ENCODE measurements at regions not wholly inside any gene's neighbourhood (a gene's known extent, or its start where the extent isn't known, plus 50 kb on each side); places are given as distances from the start of the nearest gene placed in this dataset.
"Not testable (repeated sequence)": the region's sequence is repeated elsewhere in the genome, so short reads cannot be mapped to it uniquely, and the experiment has no call there.

DNA sequence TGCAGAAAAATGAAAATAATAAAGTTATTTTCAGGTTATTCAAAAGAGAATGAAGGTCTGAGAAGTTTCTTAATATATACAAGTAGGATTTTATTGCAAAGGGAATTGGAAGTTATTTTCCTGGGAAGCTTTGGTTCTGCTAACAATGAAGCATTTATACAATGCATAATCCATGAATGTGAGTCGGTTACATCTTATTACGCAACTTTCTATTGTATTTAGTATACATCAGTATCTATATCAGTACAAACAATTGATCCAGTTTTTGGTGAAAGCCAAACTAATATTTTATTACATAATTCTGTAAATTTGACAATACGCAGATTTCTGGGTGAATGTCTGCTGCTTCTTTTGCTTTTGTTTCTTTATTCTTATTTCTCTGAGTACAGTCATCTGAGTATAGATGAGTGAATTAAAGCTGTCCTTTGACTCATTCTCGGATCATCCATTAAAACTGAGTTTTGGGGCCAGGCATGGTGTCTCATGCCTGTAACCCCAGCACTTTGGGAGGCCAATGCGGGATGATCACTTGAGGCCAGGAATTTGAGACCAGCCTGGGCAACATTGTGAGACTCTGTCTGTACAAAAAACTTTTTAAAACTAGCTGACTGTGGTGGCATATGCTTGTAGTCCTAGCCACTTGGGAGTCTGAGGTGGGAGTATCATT, 108.5 kb downstream of the SOCS6 start:
- peaks cover 0 to 4% of the 10 kb centered on the region in 2 donors for H3K9me3 ChIP-seq (replicated peaks in 1 of 2; ENCODE audit: control insufficient read depth in 1 of 2, insufficient read depth in 1 of 2, low read length in 2 of 2)
- intact Hi-C loops (cut with micrococcal nuclease), result no loop called here
- H2AFZ ChIP-seq (ENCODE audit: insufficient read depth, low read depth, low read length, poor library complexity, severe bottlenecking), result no peak overlapping the region
- TF ChIP-seq CTCF (IDR thresholded peaks at IDR 0.05), result no peak
- H3K4me3 ChIP-seq (replicated peaks in 1 of 3; ENCODE audit: low read depth in 2 of 3, low read length in 3 of 3), result no peak overlapping the region
- H3K27me3 ChIP-seq (ENCODE audit: control insufficient read depth in 2 of 2, insufficient read depth in 2 of 2, low read length in 2 of 2), result no peaks in the 10 kb centered on the region
- DNase-seq, result no peak
- H3K4me1 ChIP-seq (ENCODE audit: control insufficient read depth in 1 of 2, insufficient read depth in 2 of 2, low read length in 2 of 2), result no peaks in the 10 kb centered on the region
- no peak overlapping the region for H3K27ac ChIP-seq (ENCODE audit: low read depth in 1 of 2, low read length in 2 of 2)
- H3K4me3 Mint-ChIP-seq, result no peak overlapping the region
- H3K9ac ChIP-seq (ENCODE audit: insufficient read depth, low read length, poor library complexity, severe bottlenecking), result no peak overlapping the region
- H3K36me3 ChIP-seq (replicated peaks in 1 of 2; ENCODE audit: control insufficient read depth in 1 of 2, insufficient read depth in 2 of 2, low read length in 2 of 2), result no peaks in the 10 kb centered on the region
- no peaks in the 10 kb centered on the region for H4K20me1 ChIP-seq (ENCODE audit: insufficient read depth, low read length)
- peaks cover 0 to 9% (median 0%) of the 10 kb centered on the region in 7 donors for H3K9me3 Mint-ChIP-seq
- H3K4me2 ChIP-seq (replicated peaks; ENCODE audit: extremely low read depth, low read length, poor library complexity, severe bottlenecking), result no peak overlapping the region
- H3K27ac Mint-ChIP-seq, result no peak overlapping the region
- H3K79me2 ChIP-seq (ENCODE audit: insufficient read depth, low read length), result no peaks in the 10 kb centered on the region
- peaks cover 0 to 4% (median 3%) of the 10 kb centered on the region in 3 donors for H3K27me3 Mint-ChIP-seq (ENCODE audit: low read depth in 3 of 3)
- 94% methylated on average over 2 of the region's 5 CpGs for WGBS (ENCODE audit: insufficient coverage)
- H3K36me3 Mint-ChIP-seq, result no peaks in the 10 kb centered on the region
- no peaks in the 10 kb centered on the region for H3K4me1 Mint-ChIP-seq

GRCh38 chr18:70395771-70396170, 106.9 kb downstream of the SOCS6 start:
- H3K27ac ChIP-seq (ENCODE audit: low read depth in 1 of 2, low read length in 2 of 2); H3K79me2 ChIP-seq (ENCODE audit: insufficient read depth, low read length); H3K9me3 ChIP-seq (replicated peaks in 1 of 2; ENCODE audit: control insufficient read depth in 1 of 2, insufficient read depth in 1 of 2, low read length in 2 of 2); H3K36me3 Mint-ChIP-seq; H3K4me3 ChIP-seq (replicated peaks in 1 of 3; ENCODE audit: low read depth in 2 of 3, low read length in 3 of 3); H3K9ac ChIP-seq (ENCODE audit: insufficient read depth, low read length, poor library complexity, severe bottlenecking); H3K4me1 ChIP-seq (ENCODE audit: control insufficient read depth in 1 of 2, insufficient read depth in 2 of 2, low read length in 2 of 2); DNase-seq; H3K36me3 ChIP-seq (replicated peaks in 1 of 2; ENCODE audit: control insufficient read depth in 1 of 2, insufficient read depth in 2 of 2, low read length in 2 of 2); H3K27me3 Mint-ChIP-seq (ENCODE audit: low read depth in 3 of 3); H2AFZ ChIP-seq (ENCODE audit: insufficient read depth, low read depth, low read length, poor library complexity, severe bottlenecking); H4K20me1 ChIP-seq (ENCODE audit: insufficient read depth, low read length); H3K27me3 ChIP-seq (ENCODE audit: control insufficient read depth in 2 of 2, insufficient read depth in 2 of 2, low read length in 2 of 2); H3K4me2 ChIP-seq (replicated peaks; ENCODE audit: extremely low read depth, low read length, poor library complexity, severe bottlenecking); H3K4me3 Mint-ChIP-seq; H3K4me1 Mint-ChIP-seq; intact Hi-C loops (cut with micrococcal nuclease): not testable (repeated sequence)
- WGBS (ENCODE audit: insufficient coverage), result no CpG with 5 or more reads among the region's 4 CpGs
- H3K9me3 Mint-ChIP-seq, result peaks cover 0 to 11% (median 2%) of the 10 kb centered on the region in 7 donors
- H3K27ac Mint-ChIP-seq, result peak overlapping the region in 1 of 7 donors; percentile 48

Data from CD14-positive monocyte (primary cell).